ENCODE measurements at regions not wholly inside any gene's neighbourhood (a gene's known extent, or its start where the extent isn't known, plus 50 kb on each side); places are given as distances from the start of the nearest gene placed in this dataset.

- Histone ChIP-seq H4K20me1 (ENCODE audit: insufficient read depth, low read length, poor library complexity, severe bottlenecking) (no peaks in the 10 kb centered on the region), H3F3A (ENCODE audit: low read depth) (no peaks in the 10 kb centered on the region), H3K4me1 (ENCODE audit: insufficient read depth, low read length, poor library complexity, severe bottlenecking) (no peaks in the 10 kb centered on the region), H3K4me3 (ENCODE audit: low read length, poor library complexity, severe bottlenecking) (no peak overlapping the region), H3K9me2 (replicated peaks; ENCODE audit: low read depth, low read length) (no peaks in the 10 kb centered on the region), H3K9ac (ENCODE audit: low read depth, low read length, poor library complexity, severe bottlenecking) (no peak overlapping the region), H3K36me3 (ENCODE audit: insufficient read depth, low read length) (no peaks in the 10 kb centered on the region), H3K9me3 (ENCODE audit: insufficient read depth, low read depth, low read length) (no peaks in the 10 kb centered on the region), H3K4me2 (ENCODE audit: low read depth, low read length, poor library complexity, severe bottlenecking) (no peak overlapping the region), H3K27me3 (ENCODE audit: insufficient read depth, low read length, poor library complexity, severe bottlenecking) (no peaks in the 10 kb centered on the region), H2AFZ (ENCODE audit: low read length) (no peak overlapping the region), H3K79me2 (ENCODE audit: insufficient read depth, low read length) (no peaks in the 10 kb centered on the region)
- TF ChIP-seq CTCF (conservative IDR thresholded peaks at IDR 0.05; ENCODE audit: low read length) (no peak), EZH2phosphoT487 (IDR thresholded peaks at IDR 0.05; ENCODE audit: borderline replicate concordance) (no peak)
These were observed 362.7 kb upstream of the B3GALT2 start for GRCh38 chr1:193549081-193549480.

GRCh38 chr1:193545171-193545570, 358.8 kb upstream of the B3GALT2 start:
- H3K9me2 ChIP-seq (replicated peaks; ENCODE audit: low read depth, low read length) = no peaks in the 10 kb centered on the region
- no peaks in the 10 kb centered on the region for H3K4me1 ChIP-seq (ENCODE audit: insufficient read depth, low read length, poor library complexity, severe bottlenecking)
- no peak overlapping the region for H3K4me3 ChIP-seq (ENCODE audit: low read length, poor library complexity, severe bottlenecking)
- H3K9me3 ChIP-seq (ENCODE audit: insufficient read depth, low read depth, low read length) = no peaks in the 10 kb centered on the region
- H2AFZ ChIP-seq (ENCODE audit: low read length) = no peak overlapping the region
- no peaks in the 10 kb centered on the region for H3K27me3 ChIP-seq (ENCODE audit: insufficient read depth, low read length, poor library complexity, severe bottlenecking)
- no peaks in the 10 kb centered on the region for H3K36me3 ChIP-seq (ENCODE audit: insufficient read depth, low read length)
- TF ChIP-seq EZH2phosphoT487 (IDR thresholded peaks at IDR 0.05; ENCODE audit: borderline replicate concordance) (no peak), CTCF (conservative IDR thresholded peaks at IDR 0.05; ENCODE audit: low read length) (no peak)
- H3K79me2 ChIP-seq (ENCODE audit: insufficient read depth, low read length) = no peaks in the 10 kb centered on the region
- no peak overlapping the region for H3K9ac ChIP-seq (ENCODE audit: low read depth, low read length, poor library complexity, severe bottlenecking)
- no peaks in the 10 kb centered on the region for H4K20me1 ChIP-seq (ENCODE audit: insufficient read depth, low read length, poor library complexity, severe bottlenecking)
- no peak overlapping the region for H3K4me2 ChIP-seq (ENCODE audit: low read depth, low read length, poor library complexity, severe bottlenecking)
- no peaks in the 10 kb centered on the region for H3F3A ChIP-seq (ENCODE audit: low read depth)

- Histone ChIP-seq H3K27me3 (ENCODE audit: insufficient read depth, low read length, poor library complexity, severe bottlenecking) (no peaks in the 10 kb centered on the region), H3K4me2 (ENCODE audit: low read depth, low read length, poor library complexity, severe bottlenecking) (no peak overlapping the region), H3K9me3 (ENCODE audit: insufficient read depth, low read depth, low read length) (no peaks in the 10 kb centered on the region), H2AFZ (ENCODE audit: low read length) (no peak overlapping the region), H3F3A (ENCODE audit: low read depth) (no peaks in the 10 kb centered on the region), H4K20me1 (ENCODE audit: insufficient read depth, low read length, poor library complexity, severe bottlenecking) (no peaks in the 10 kb centered on the region), H3K9me2 (replicated peaks; ENCODE audit: low read depth, low read length) (no peaks in the 10 kb centered on the region), H3K9ac (ENCODE audit: low read depth, low read length, poor library complexity, severe bottlenecking) (no peak overlapping the region), H3K36me3 (ENCODE audit: insufficient read depth, low read length) (no peaks in the 10 kb centered on the region), H3K4me1 (ENCODE audit: insufficient read depth, low read length, poor library complexity, severe bottlenecking) (no peaks in the 10 kb centered on the region), H3K79me2 (ENCODE audit: insufficient read depth, low read length) (no peaks in the 10 kb centered on the region), H3K4me3 (ENCODE audit: low read length, poor library complexity, severe bottlenecking) (no peak overlapping the region)
- TF ChIP-seq CTCF (conservative IDR thresholded peaks at IDR 0.05; ENCODE audit: low read length) (no peak), EZH2phosphoT487 (IDR thresholded peaks at IDR 0.05; ENCODE audit: borderline replicate concordance) (no peak)
These were observed 356.8 kb upstream of the B3GALT2 start for GRCh38 chr1:193543259-193543658.

Measured in Loucy (cell line).